Naive thymus-derived CD4-positive, alpha-beta T cell (primary cell): ENCODE measurements at regions not wholly inside any gene's neighbourhood (a gene's known extent, or its start where the extent isn't known, plus 50 kb on each side); places are given as distances from the start of the nearest gene placed in this dataset.

Experiments used
- ATAC-seq: fragments of 150-1000 bp; cut with Tn5 transposase; 2 replicates; pipeline ENCODE4 v1.10.0; 2021; ENCODE audit warnings: mild to moderate bottlenecking, moderate library complexity
- CTCF ChIA-PET: fragments of 350-600 bp; sonication (Branson Sonifier 250); formaldehyde crosslinking; loops from one replicate; lab custom pipeline; 2021; ENCODE audit warnings: antibody characterized with exemption; lab: Charles Lee
- POLR2A ChIA-PET: fragments of 350-600 bp; sonication (Branson Sonifier 250); formaldehyde crosslinking; loops from one replicate; lab custom pipeline; 2021; ENCODE audit warnings: antibody characterized with exemption, inconsistent platforms; lab: Charles Lee
- DNase-seq, 9 donors: peaks; one replicate each; pipeline versions ENCODE4 v3.0.0 to v3.0.0-alpha.2; 2020 to 2022; ENCODE audit warnings: mixed read lengths in 1 of 9
- H3K27ac ChIP-seq: one replicate; pipeline ENCODE4 v1.7.0; 2013; ENCODE audit warnings: mild to moderate bottlenecking, low read depth, low read length, moderate library complexity
- H3K27me3 ChIP-seq, 2 donors: one replicate each; pipeline ENCODE4 v1.7.0; 2013; ENCODE audit warnings: low read length in 2 of 2, mild to moderate bottlenecking in 2 of 2, moderate library complexity in 2 of 2; ENCODE audit not compliant: control insufficient read depth in 2 of 2, insufficient read depth in 2 of 2
- H3K36me3 ChIP-seq, 3 experiments: 1 replicate in 2 of 3; 2 replicates in 1 of 3; pipeline ENCODE4 v1.7.0; 2013; ENCODE audit warnings: low read length in 3 of 3, mild to moderate bottlenecking in 3 of 3, moderate library complexity in 1 of 3; ENCODE audit not compliant: insufficient read depth in 3 of 3, control insufficient read depth in 2 of 3
- H3K4me1 ChIP-seq, 2 donors: one replicate each; pipeline ENCODE4 v1.7.0; 2013; ENCODE audit warnings: low read length in 2 of 2, mild to moderate bottlenecking in 2 of 2, moderate library complexity in 1 of 2; ENCODE audit not compliant: control insufficient read depth in 2 of 2, insufficient read depth in 2 of 2
- H3K4me3 ChIP-seq: 2 replicates; pipeline ENCODE4 v1.7.0; 2013; ENCODE audit warnings: mild to moderate bottlenecking, low read length
- H3K9me3 ChIP-seq, 3 experiments: 1 replicate in 2 of 3; 2 replicates in 1 of 3; pipeline ENCODE4 v1.7.0; 2013; ENCODE audit warnings: low read length in 3 of 3; ENCODE audit not compliant: control insufficient read depth in 2 of 3
- H3K27ac Mint-ChIP-seq, 9 donors: one replicate each; pipeline ENCODE4 v1.8.0; 2020 to 2022; ENCODE audit warnings: mixed read lengths in 9 of 9, mild to moderate bottlenecking in 8 of 9, moderate library complexity in 5 of 9, inconsistent platforms in 2 of 9
- H3K27me3 Mint-ChIP-seq, 5 donors: one replicate each; pipeline ENCODE4 v1.8.0; 2021 to 2022; ENCODE audit warnings: mixed read lengths in 5 of 5, mild to moderate bottlenecking in 1 of 5
- H3K36me3 Mint-ChIP-seq, 5 donors: one replicate each; pipeline ENCODE4 v1.8.0; 2020 to 2022; ENCODE audit warnings: mixed read lengths in 5 of 5, mild to moderate bottlenecking in 3 of 5, inconsistent platforms in 1 of 5
- H3K4me1 Mint-ChIP-seq, 7 donors: one replicate each; pipeline ENCODE4 v1.8.0; 2020 to 2022; ENCODE audit warnings: mixed read lengths in 7 of 7, mild to moderate bottlenecking in 3 of 7, inconsistent platforms in 1 of 7
- H3K4me3 Mint-ChIP-seq, 10 donors: one replicate each; pipeline ENCODE4 v1.8.0; 2020 to 2022; ENCODE audit warnings: mild to moderate bottlenecking in 10 of 10, mixed read lengths in 10 of 10, moderate library complexity in 6 of 10, inconsistent platforms in 2 of 10
- H3K9me3 Mint-ChIP-seq, 11 donors: one replicate each; pipeline ENCODE4 v1.8.0; 2020 to 2022; ENCODE audit warnings: mixed read lengths in 11 of 11, mild to moderate bottlenecking in 4 of 11, inconsistent platforms in 1 of 11, moderate library complexity in 1 of 11
- intact Hi-C, 2 donors: fragments of 100-400 bp; cut with micrococcal nuclease; formaldehyde crosslinking; loops; one replicate each; pipeline ENCODE4 v1.15.1; 2023

DNA sequence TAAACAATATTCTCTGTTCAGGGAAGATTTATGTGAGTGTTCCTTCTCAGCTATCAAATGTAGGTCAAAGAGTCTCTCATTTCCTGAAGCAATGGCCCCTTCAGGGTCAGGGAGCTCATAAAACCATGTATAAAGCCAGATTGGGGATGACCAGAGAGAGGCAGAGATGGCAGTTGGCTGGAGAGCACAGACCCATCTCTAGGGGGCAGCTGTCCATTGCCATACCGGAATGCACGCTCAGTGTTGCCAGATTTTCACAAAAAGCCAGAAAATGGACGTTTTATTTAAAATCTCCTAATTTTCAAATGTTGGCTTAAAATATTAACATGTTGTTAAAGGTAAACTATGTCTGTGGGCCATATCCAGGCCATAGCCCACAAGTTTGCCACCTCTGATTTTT, 1920.7 kb upstream of the CELF4 start:
- intact Hi-C loops, result no loop called here
- Histone ChIP-seq H3K4me3 (no peak overlapping the region), H3K4me1 (no peaks in the 10 kb centered on the region), H3K36me3 (no peaks in the 10 kb centered on the region), H3K9me3 (no peaks in the 10 kb centered on the region), H3K27ac (no peak overlapping the region), H3K27me3 (no peaks in the 10 kb centered on the region)
- ATAC-seq, result no peak
- H3K27ac Mint-ChIP-seq, result no peak overlapping the region
- no peak overlapping the region for H3K4me3 Mint-ChIP-seq
- H3K27me3 Mint-ChIP-seq, result no peaks in the 10 kb centered on the region
- H3K4me1 Mint-ChIP-seq, result no peaks in the 10 kb centered on the region
- peaks cover 0 to 20% (median 7%) of the 10 kb centered on the region in 11 donors for H3K9me3 Mint-ChIP-seq
- peaks cover 0 to 5% (median 0%) of the 10 kb centered on the region in 5 donors for H3K36me3 Mint-ChIP-seq
- ChIA-PET CTCF (no interaction called here), POLR2A (no interaction called here)
- no peak for DNase-seq

DNA sequence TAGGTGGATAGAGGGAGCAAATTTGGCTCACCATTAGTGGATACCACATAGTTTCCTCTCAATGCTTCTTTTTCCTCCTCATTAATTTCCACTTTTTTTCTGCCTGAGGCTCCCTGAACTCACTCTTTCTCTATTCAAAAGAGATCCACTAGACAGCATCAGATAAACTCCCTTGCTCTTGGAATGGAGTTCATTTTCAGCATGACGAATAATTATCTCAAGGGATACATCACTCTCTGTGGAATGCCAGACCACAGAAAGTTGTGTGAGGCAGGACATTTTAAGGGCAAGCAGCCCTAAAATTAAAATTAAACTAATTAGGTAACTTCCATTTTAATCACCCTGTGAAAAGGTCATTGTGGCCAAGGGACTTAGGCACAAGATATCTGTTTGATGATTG, 1920.1 kb upstream of the CELF4 start:
- Mint-ChIP-seq H3K27ac (no peak overlapping the region), H3K4me1 (no peaks in the 10 kb centered on the region), H3K27me3 (no peaks in the 10 kb centered on the region), H3K36me3 (peaks cover 0 to 5% (median 0%) of the 10 kb centered on the region in 5 donors), H3K9me3 (peaks cover 0 to 19% (median 5%) of the 10 kb centered on the region in 11 donors), H3K4me3 (no peak overlapping the region)
- ChIA-PET POLR2A (no interaction called here), CTCF (no interaction called here)
- H3K27ac ChIP-seq, result no peak overlapping the region
- intact Hi-C loops, result no loop called here
- ATAC-seq, result no peak
- no peaks in the 10 kb centered on the region for H3K36me3 ChIP-seq
- no peak for DNase-seq
- H3K27me3 ChIP-seq, result no peaks in the 10 kb centered on the region
- H3K9me3 ChIP-seq, result no peaks in the 10 kb centered on the region
- no peaks in the 10 kb centered on the region for H3K4me1 ChIP-seq
- no peak overlapping the region for H3K4me3 ChIP-seq

DNA sequence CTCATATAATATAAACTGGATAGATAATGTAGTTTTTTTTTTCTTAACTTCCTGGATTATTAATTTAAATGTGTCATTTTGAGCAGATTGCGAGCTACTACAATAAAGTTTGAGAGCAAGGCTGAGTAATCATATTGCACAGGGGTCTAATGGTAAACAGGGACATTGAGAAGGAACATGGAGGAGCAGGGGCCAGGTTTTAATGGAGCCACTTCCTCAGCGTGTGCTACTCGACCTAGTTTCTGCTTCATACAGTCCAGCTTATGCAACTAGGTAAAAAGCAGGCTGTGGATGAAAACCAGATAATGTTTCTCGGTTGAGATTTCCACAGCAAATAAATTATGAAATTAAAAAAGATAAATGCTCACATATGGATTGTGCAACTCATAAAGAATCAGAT, 1915.7 kb upstream of the CELF4 start:
- no peaks in the 10 kb centered on the region for H3K9me3 ChIP-seq
- POLR2A ChIA-PET, result no interaction called here
- Mint-ChIP-seq H3K27ac (no peak overlapping the region), H3K4me1 (no peaks in the 10 kb centered on the region), H3K27me3 (no peaks in the 10 kb centered on the region), H3K36me3 (no peaks in the 10 kb centered on the region), H3K4me3 (no peak overlapping the region), H3K9me3 (peaks cover 0 to 4% (median 0%) of the 10 kb centered on the region in 11 donors)
- no peaks in the 10 kb centered on the region for H3K4me1 ChIP-seq
- ATAC-seq, result no peak
- intact Hi-C loops, result no loop called here
- no peak overlapping the region for H3K27ac ChIP-seq
- no peak for DNase-seq
- no peak overlapping the region for H3K4me3 ChIP-seq
- no peaks in the 10 kb centered on the region for H3K27me3 ChIP-seq
- H3K36me3 ChIP-seq, result no peaks in the 10 kb centered on the region
- CTCF ChIA-PET, result no interaction called here

DNA sequence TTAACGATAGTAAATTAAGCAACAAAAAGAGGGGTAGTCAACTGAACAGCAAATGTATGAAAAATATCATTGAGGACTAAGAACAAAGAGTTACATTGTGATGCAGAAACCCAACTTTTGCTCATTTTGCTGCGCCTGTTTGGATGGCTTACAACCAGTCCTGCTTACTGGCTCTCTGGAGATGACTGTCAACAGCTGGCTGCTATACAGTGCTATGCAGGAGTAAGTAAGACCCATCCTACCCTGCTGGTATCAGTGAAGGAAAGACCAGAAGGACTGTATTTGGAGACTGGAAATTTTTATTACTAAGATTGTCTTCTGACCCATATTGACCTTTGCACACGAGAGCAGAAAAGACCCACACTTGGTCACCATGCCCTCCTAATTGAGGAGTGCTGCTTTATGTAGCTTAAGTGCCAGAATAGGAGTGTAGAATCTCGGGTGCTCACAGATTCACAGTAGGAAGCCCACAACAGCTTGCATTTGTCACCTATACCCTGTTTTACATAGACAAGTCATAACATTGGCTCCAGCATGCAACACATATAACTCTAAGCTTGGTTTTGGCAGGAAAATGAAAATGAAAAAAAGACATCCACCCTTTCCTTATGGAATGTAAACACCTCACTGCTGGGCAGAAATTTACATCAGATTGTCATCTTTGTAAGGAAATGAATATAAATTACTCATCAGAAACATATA, 1915.0 kb upstream of the CELF4 start:
- H3K4me3 Mint-ChIP-seq, result no peak overlapping the region
- intact Hi-C loops, result no loop called here
- Histone ChIP-seq H3K27ac (no peak overlapping the region), H3K27me3 (no peaks in the 10 kb centered on the region), H3K9me3 (no peaks in the 10 kb centered on the region), H3K4me3 (no peak overlapping the region), H3K4me1 (no peaks in the 10 kb centered on the region), H3K36me3 (no peaks in the 10 kb centered on the region)
- DNase-seq, result no peak
- ATAC-seq, result no peak
- no peak overlapping the region for H3K27ac Mint-ChIP-seq
- no peaks in the 10 kb centered on the region for H3K27me3 Mint-ChIP-seq
- H3K9me3 Mint-ChIP-seq, result peaks cover 0 to 4% (median 0%) of the 10 kb centered on the region in 11 donors
- no peaks in the 10 kb centered on the region for H3K4me1 Mint-ChIP-seq
- ChIA-PET CTCF (no interaction called here), POLR2A (no interaction called here)
- H3K36me3 Mint-ChIP-seq, result no peaks in the 10 kb centered on the region

DNA sequence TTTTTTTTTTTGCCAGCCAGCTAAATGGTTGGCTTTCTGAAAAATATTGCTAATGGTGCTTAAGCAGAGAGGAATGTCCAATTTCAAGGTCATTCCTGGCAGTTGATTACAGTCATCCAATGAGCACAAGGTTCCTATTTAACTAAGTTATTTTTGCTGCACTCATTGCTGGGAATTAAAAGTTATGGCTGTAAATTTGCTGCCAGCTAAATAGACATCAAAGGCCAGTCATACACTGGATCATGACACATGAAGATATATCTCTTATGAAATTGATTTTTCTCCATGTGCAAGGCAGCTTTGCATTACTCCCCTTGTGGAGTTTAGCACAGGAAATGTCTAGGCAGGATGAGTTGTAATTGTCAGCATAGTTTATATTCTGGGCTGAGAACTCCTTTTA, 1898.4 kb upstream of the CELF4 start:
- peaks cover 0 to 8% (median 1%) of the 10 kb centered on the region in 11 donors for H3K9me3 Mint-ChIP-seq
- no peaks in the 10 kb centered on the region for H3K9me3 ChIP-seq
- no peaks in the 10 kb centered on the region for H3K27me3 Mint-ChIP-seq
- DNase-seq, result no peak
- ATAC-seq, result no peak
- H3K4me1 Mint-ChIP-seq, result peaks cover 0 to 1% (median 0%) of the 10 kb centered on the region in 7 donors
- ChIA-PET CTCF (no interaction called here), POLR2A (no interaction called here)
- H3K4me3 Mint-ChIP-seq, result no peak overlapping the region
- no peaks in the 10 kb centered on the region for H3K36me3 Mint-ChIP-seq
- no peaks in the 10 kb centered on the region for H3K27me3 ChIP-seq
- H3K27ac Mint-ChIP-seq, result no peak overlapping the region
- H3K36me3 ChIP-seq, result no peaks in the 10 kb centered on the region
- H3K4me1 ChIP-seq, result no peaks in the 10 kb centered on the region
- H3K4me3 ChIP-seq, result no peak overlapping the region
- intact Hi-C loops, result no loop called here
- H3K27ac ChIP-seq, result no peak overlapping the region

DNA sequence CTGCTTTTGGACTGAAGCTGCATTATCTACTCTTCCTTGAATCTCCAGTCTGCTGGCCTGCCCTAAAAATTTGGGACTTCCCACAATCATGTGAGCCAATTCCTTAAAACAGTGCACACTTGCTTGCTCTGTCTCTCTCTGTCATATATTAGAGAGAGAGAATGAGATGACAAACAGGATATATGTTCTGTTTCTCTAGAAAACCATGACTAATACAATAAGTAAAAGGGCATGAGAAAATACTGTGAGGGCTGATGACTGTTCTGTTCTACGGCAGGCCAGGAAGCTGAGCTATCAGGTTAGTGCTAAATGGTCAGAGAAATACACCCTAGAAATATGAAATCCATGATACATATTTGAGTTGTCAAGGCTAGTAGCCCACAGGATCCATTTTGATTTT, 1896.8 kb upstream of the CELF4 start:
- Mint-ChIP-seq H3K27me3 (no peaks in the 10 kb centered on the region), H3K27ac (no peak overlapping the region), H3K4me1 (peaks cover 0 to 1% (median 0%) of the 10 kb centered on the region in 7 donors), H3K9me3 (peaks cover 0 to 8% (median under 1%) of the 10 kb centered on the region in 11 donors), H3K36me3 (no peaks in the 10 kb centered on the region), H3K4me3 (no peak overlapping the region)
- Histone ChIP-seq H3K36me3 (no peaks in the 10 kb centered on the region), H3K4me1 (no peaks in the 10 kb centered on the region), H3K27me3 (no peaks in the 10 kb centered on the region), H3K9me3 (no peaks in the 10 kb centered on the region), H3K4me3 (no peak overlapping the region), H3K27ac (no peak overlapping the region)
- intact Hi-C loops, result no loop called here
- ATAC-seq, result no peak
- no peak for DNase-seq
- ChIA-PET CTCF (no interaction called here), POLR2A (no interaction called here)

DNA sequence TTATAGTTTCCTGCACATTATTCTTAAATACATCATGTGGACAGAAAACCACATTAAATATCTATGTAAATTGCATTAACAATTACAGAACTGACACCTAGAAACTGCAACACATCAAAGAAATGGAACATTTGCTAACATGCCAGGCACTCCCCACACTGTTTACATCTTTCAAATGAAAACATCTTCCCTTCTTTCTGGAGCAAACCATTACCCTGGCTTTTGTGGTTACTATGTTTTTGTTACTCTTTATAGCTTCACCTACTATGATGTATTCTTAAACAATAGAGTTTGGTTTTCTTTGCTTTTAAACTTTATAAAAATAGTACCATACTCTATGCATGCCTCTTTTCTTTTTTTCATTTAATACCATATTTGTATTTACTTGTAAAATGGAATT, 1894.5 kb upstream of the CELF4 start:
- H3K27ac ChIP-seq, result no peak overlapping the region
- no peaks in the 10 kb centered on the region for H3K27me3 ChIP-seq
- peaks cover 0 to 10% (median 1%) of the 10 kb centered on the region in 11 donors for H3K9me3 Mint-ChIP-seq
- H3K4me1 Mint-ChIP-seq, result peaks cover 0 to 1% (median 0%) of the 10 kb centered on the region in 7 donors
- intact Hi-C loops, result no loop called here
- H3K27me3 Mint-ChIP-seq, result no peaks in the 10 kb centered on the region
- POLR2A ChIA-PET, result no interaction called here
- no peak overlapping the region for H3K4me3 Mint-ChIP-seq
- no peaks in the 10 kb centered on the region for H3K4me1 ChIP-seq
- no peak for ATAC-seq
- no peaks in the 10 kb centered on the region for H3K36me3 ChIP-seq
- H3K36me3 Mint-ChIP-seq, result no peaks in the 10 kb centered on the region
- no peak overlapping the region for H3K27ac Mint-ChIP-seq
- H3K4me3 ChIP-seq, result no peak overlapping the region
- no peaks in the 10 kb centered on the region for H3K9me3 ChIP-seq
- DNase-seq, result no peak
- CTCF ChIA-PET, result no interaction called here
